RWPE2 (cell line): ENCODE measurements at regions not wholly inside any gene's neighbourhood (a gene's known extent, or its start where the extent isn't known, plus 50 kb on each side); places are given as distances from the start of the nearest gene placed in this dataset.

Experiments used
- ATAC-seq: fragments of 200-7000 bp; cut with Tn5 transposase; 3 replicates; pipeline ENCODE4 v1.9.1; 2021; ENCODE audit warnings: low read depth
- DNase-seq: peaks from one replicate; pipeline ENCODE4 v3.0.0-alpha.2; 2020; ENCODE audit warnings: low spot score
- H3K27ac ChIP-seq: fragments of 450-650 bp; 2 replicates; pipeline ENCODE4 v1.5.1; 2017; ENCODE audit warnings: mild to moderate bottlenecking; ENCODE audit not compliant: poor library complexity, severe bottlenecking
- H3K27me3 ChIP-seq: fragments of 250-450 bp; sonication (Bioruptor Pico); 2 replicates; pipeline ENCODE4 v1.5.1; 2021; ENCODE audit warnings: mild to moderate bottlenecking, moderate library complexity; ENCODE audit not compliant: insufficient read depth, poor library complexity, severe bottlenecking
- H3K36me3 ChIP-seq: fragments of 250-450 bp; sonication (Bioruptor Pico); 2 replicates; pipeline ENCODE4 v1.5.1; 2020; ENCODE audit warnings: low read depth, mild to moderate bottlenecking, moderate library complexity
- H3K4me1 ChIP-seq: fragments of 250-450 bp; sonication (Bioruptor Pico); 2 replicates; pipeline ENCODE4 v1.5.1; 2021; ENCODE audit warnings: mild to moderate bottlenecking, moderate library complexity; ENCODE audit not compliant: insufficient read depth, poor library complexity, severe bottlenecking
- H3K4me3 ChIP-seq: fragments of 250-450 bp; sonication (Bioruptor Pico); 2 replicates; pipeline ENCODE4 v1.5.1; 2021; ENCODE audit warnings: mild to moderate bottlenecking, moderate library complexity; ENCODE audit not compliant: severe bottlenecking
- H3K9me3 ChIP-seq: fragments of 250-450 bp; sonication (Bioruptor Pico); 2 replicates; pipeline ENCODE4 v1.5.1; 2021; ENCODE audit warnings: mild to moderate bottlenecking, moderate library complexity; ENCODE audit not compliant: severe bottlenecking
- CTCF ChIP-seq: fragments of 450-650 bp; IDR thresholded peaks from one replicate; pipeline ENCODE4 v1.5.1; 2017; ENCODE audit warnings: mild to moderate bottlenecking, moderate library complexity; ENCODE audit not compliant: poor library complexity, severe bottlenecking

DNA sequence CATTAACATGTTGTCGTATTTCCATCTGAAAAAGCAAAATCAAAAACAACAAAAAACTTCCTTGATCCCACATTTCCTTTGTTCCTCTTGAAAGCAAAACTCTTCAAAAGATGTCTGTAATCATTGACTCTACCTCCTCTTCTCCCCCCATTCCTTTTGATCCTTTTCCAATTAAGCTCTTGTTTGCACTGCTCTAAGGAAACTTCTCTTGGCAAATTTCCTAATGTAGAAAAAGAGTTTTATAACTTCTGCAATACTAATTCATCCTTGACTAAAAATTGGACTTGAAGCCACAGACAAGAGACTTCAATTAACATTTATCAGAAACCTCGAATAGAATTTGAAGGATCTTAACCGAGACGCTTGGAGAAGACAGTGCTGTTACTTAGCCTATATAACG, 317.1 kb upstream of the SEMA3C start:
- H3K27ac ChIP-seq, result no peak overlapping the region
- no peak for TF ChIP-seq CTCF
- no peaks in the 10 kb centered on the region for H3K36me3 ChIP-seq
- no peak for DNase-seq
- no peaks in the 10 kb centered on the region for H3K4me1 ChIP-seq
- no peak for ATAC-seq
- no peaks in the 10 kb centered on the region for H3K9me3 ChIP-seq
- no peaks in the 10 kb centered on the region for H3K27me3 ChIP-seq
- H3K4me3 ChIP-seq, result no peak overlapping the region

GRCh38 chr7:81234896-81235295, 316.0 kb upstream of the SEMA3C start:
- ATAC-seq (no peak), DNase-seq (no peak)
- TF ChIP-seq CTCF, result no peak
- no peaks in the 10 kb centered on the region for H3K4me1 ChIP-seq
- H3K4me3 ChIP-seq, result no peak overlapping the region
- no peaks in the 10 kb centered on the region for H3K36me3 ChIP-seq
- H3K27ac ChIP-seq, result no peak overlapping the region
- H3K27me3 ChIP-seq, result no peaks in the 10 kb centered on the region
- H3K9me3 ChIP-seq, result no peaks in the 10 kb centered on the region

- ATAC-seq (no peak), DNase-seq (no peak)
- H3K27ac ChIP-seq, result no peak overlapping the region
- H3K9me3 ChIP-seq, result no peaks in the 10 kb centered on the region
- H3K27me3 ChIP-seq, result no peaks in the 10 kb centered on the region
- H3K4me3 ChIP-seq, result no peak overlapping the region
- no peaks in the 10 kb centered on the region for H3K36me3 ChIP-seq
- TF ChIP-seq CTCF, result no peak
- H3K4me1 ChIP-seq, result no peaks in the 10 kb centered on the region
Observed at GRCh38 chr7:81233208-81233940, 314.5 kb upstream of the SEMA3C start.

- no peaks in the 10 kb centered on the region for H3K27me3 ChIP-seq
- DNase-seq, result no peak
- no peaks in the 10 kb centered on the region for H3K4me1 ChIP-seq
- H3K9me3 ChIP-seq, result no peaks in the 10 kb centered on the region
- no peak for TF ChIP-seq CTCF
- H3K27ac ChIP-seq, result no peak overlapping the region
- H3K36me3 ChIP-seq, result no peaks in the 10 kb centered on the region
- ATAC-seq, result no peak
- no peak overlapping the region for H3K4me3 ChIP-seq
Observed at GRCh38 chr7:81232084-81232799, 313.4 kb upstream of the SEMA3C start.
